Bronchial epithelial cell (primary cell): ENCODE measurements at regions not wholly inside any gene's neighbourhood (a gene's known extent, or its start where the extent isn't known, plus 50 kb on each side); places are given as distances from the start of the nearest gene placed in this dataset.
A peak's percentile ranks its signal among the peaks of the same experiment; 100 is the strongest.

Experiments
- DNase-seq: peaks from one replicate; pipeline ENCODE4 v3.0.0-alpha.2; 2010; ENCODE audit warnings: low read depth
- FAIRE-seq: peaks from 2 replicates; lab custom pipeline; 2011; peaks lifted over from hg19 to GRCh38; lab: Jason Lieb, UNC
- H3K27me3 ChIP-seq: 2 replicates; pipeline ENCODE4 v1.5.1; 2011; ENCODE audit warnings: low read length; ENCODE audit not compliant: control insufficient read depth, insufficient read depth
- H3K36me3 ChIP-seq: 2 replicates; pipeline ENCODE4 v1.5.1; 2011; ENCODE audit warnings: low read length; ENCODE audit not compliant: control insufficient read depth, insufficient read depth
- H3K4me3 ChIP-seq: 2 replicates; pipeline ENCODE4 v1.5.1; 2011; ENCODE audit warnings: mild to moderate bottlenecking, low read depth, low read length, control low read depth
- CTCF ChIP-seq: IDR thresholded peaks from 2 replicates; pipeline ENCODE4 v1.5.1; 2011; ENCODE audit warnings: mild to moderate bottlenecking, moderate library complexity, low read length, control low read depth, inconsistent platforms; ENCODE audit not compliant: insufficient read depth, severe bottlenecking

GRCh38 chr11:2071748-2072385 lies 67.3 kb downstream of the IGF2 start:
- peaks cover 3% of the 10 kb centered on the region for H3K27me3 ChIP-seq
- H3K36me3 ChIP-seq: no peaks in the 10 kb centered on the region
- peak; percentile 12 for DNase-seq
- FAIRE-seq: no peak
- no peak overlapping the region for H3K4me3 ChIP-seq
- TF ChIP-seq CTCF: no peak
